ENCODE measurements at regions not wholly inside any gene's neighbourhood (a gene's known extent, or its start where the extent isn't known, plus 50 kb on each side); places are given as distances from the start of the nearest gene placed in this dataset.

DNA sequence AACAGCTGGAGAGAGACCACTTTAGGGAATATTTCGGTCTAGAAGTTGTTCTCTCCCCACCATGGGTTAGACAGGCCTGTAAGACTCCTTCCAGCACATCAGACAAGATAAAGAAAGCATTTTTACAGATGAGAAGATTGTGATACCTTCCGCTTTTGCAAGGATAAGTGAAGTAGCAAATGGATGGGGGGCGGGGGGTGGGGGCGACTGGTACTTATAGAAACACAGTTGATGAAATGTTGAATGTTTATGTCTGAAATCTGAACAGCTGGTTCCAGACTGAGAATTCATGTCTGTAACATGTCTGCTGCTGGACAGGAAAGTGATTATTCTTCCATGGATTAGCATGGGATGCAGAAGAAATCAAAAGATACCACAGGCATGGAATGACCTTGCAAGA, 90.5 kb upstream of the FN1 start:
- no peak overlapping the region for H3K9ac ChIP-seq
- 98% methylated on average over 4 of the region's 4 CpGs for WGBS, 2 experiments (ENCODE audit: low coverage in 1 of 2, low lambda C conversion rate in 2 of 2, missing lambda C conversion rate in 2 of 2)
- H3K27ac ChIP-seq = 0 out of 2 replicates have a peak overlapping the region, but pooled peaks have one; percentile 97

DNA sequence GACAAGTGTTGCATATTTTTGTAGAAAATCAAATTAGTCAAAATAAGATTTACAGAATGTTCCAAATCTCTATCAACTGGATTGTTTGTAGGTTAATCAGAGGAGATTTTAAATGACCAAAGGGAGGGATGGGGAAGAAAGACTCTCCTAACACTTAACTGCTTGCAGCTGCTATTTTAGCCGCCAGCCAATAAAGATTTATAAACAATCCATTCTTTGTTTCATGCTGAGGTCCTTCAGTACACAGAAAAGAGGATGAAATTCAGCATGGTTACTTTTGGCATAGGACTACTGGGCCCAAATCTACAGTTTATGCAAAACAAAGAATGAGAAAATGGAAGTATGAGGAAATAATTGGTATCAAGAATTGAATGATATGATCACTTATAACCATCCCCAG, 86.4 kb upstream of the FN1 start:
- Histone ChIP-seq H3K9me2 (ENCODE audit: insufficient read depth) (no peaks in the 10 kb centered on the region), H4K20me1 (ENCODE audit: insufficient read depth) (no peaks in the 10 kb centered on the region), H3K4me1 (ENCODE audit: insufficient read depth) (peaks cover 22% of the 10 kb centered on the region), H3K9ac (no peak overlapping the region), H3K4me3 (no peak overlapping the region), H3K27ac (peak overlapping the region; percentile 39; the same call in 1 of the 2 replicates), H3K27me3 (replicated peaks; ENCODE audit: insufficient read depth) (no peaks in the 10 kb centered on the region), H2AFZ (peak overlapping the region; percentile 63), H3K4me2 (ENCODE audit: unreplicated experiment) (no peak overlapping the region), H3K9me3 (ENCODE audit: low read depth) (no peaks in the 10 kb centered on the region), H3K36me3 (ENCODE audit: low read depth) (no peaks in the 10 kb centered on the region), H3K79me2 (ENCODE audit: insufficient read depth) (no peaks in the 10 kb centered on the region), H3F3A (ENCODE audit: insufficient read depth) (peaks cover 31% of the 10 kb centered on the region)
- TF ChIP-seq EZH2phosphoT487 (IDR thresholded peaks at IDR 0.05; ENCODE audit: insufficient read depth, low read depth) (no peak), EZH2 (IDR thresholded peaks at IDR 0.05; ENCODE audit: insufficient read depth, poor library complexity, severe bottlenecking) (no peak)
- in situ Hi-C loops (cut with MboI) = no loop called here
- 28 to 31% methylated on average over 1 of the region's 1 CpG for WGBS, 2 experiments (ENCODE audit: low coverage in 1 of 2, low lambda C conversion rate in 2 of 2, missing lambda C conversion rate in 2 of 2)
- no peak for DNase-seq

More for the DNA sequence above, 90.5 kb upstream of the FN1 start:
- Histone ChIP-seq H3K27me3 (replicated peaks; ENCODE audit: insufficient read depth) (no peaks in the 10 kb centered on the region), H3K4me3 (no peak overlapping the region), H3K79me2 (ENCODE audit: insufficient read depth) (no peaks in the 10 kb centered on the region), H4K20me1 (ENCODE audit: insufficient read depth) (no peaks in the 10 kb centered on the region), H3K9me2 (ENCODE audit: insufficient read depth) (no peaks in the 10 kb centered on the region), H3K4me2 (ENCODE audit: unreplicated experiment) (no peak overlapping the region), H3K4me1 (ENCODE audit: insufficient read depth) (peaks cover 51% of the 10 kb centered on the region), H3K9me3 (ENCODE audit: low read depth) (no peaks in the 10 kb centered on the region), H3K36me3 (ENCODE audit: low read depth) (no peaks in the 10 kb centered on the region), H2AFZ (no peak overlapping the region), H3F3A (ENCODE audit: insufficient read depth) (peaks cover 64% of the 10 kb centered on the region)
- DNase-seq = no peak
- in situ Hi-C loops (cut with MboI) = no loop called here
- TF ChIP-seq EZH2 (IDR thresholded peaks at IDR 0.05; ENCODE audit: insufficient read depth, poor library complexity, severe bottlenecking) = no peak
- no peak for TF ChIP-seq EZH2phosphoT487 (IDR thresholded peaks at IDR 0.05; ENCODE audit: insufficient read depth, low read depth)

DNA sequence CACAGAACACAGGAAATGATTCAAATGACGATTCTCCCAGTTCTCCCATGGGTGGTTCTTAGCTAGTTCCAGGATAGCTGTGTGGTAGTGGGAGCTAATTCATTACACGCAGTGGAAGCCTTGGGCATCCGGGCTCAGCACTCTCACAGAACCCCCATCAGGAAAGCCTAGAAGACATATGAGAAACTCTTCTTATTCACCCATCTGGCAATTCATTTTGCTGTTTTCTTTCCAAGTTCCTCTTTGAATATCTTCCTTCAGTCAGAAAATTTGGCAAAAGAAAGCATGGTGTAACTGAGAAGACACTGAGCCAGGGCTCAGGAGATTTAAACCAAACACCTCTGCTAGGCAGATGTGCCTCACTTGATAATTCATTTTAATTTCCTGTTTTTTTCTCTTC, 85.2 kb upstream of the FN1 start:
- no peaks in the 10 kb centered on the region for H3K9me2 ChIP-seq (ENCODE audit: insufficient read depth)
- H3K9me3 ChIP-seq (ENCODE audit: low read depth) = no peaks in the 10 kb centered on the region
- H3K27ac ChIP-seq = peak overlapping the region; percentile 39
- peaks cover 17% of the 10 kb centered on the region for H3K4me1 ChIP-seq (ENCODE audit: insufficient read depth)
- H3K4me2 ChIP-seq (ENCODE audit: unreplicated experiment) = peak overlapping the region; percentile 56
- peak overlapping the region; percentile 6; the same call in 1 of the 2 replicates for H3K4me3 ChIP-seq
- no peaks in the 10 kb centered on the region for H4K20me1 ChIP-seq (ENCODE audit: insufficient read depth)
- TF ChIP-seq EZH2phosphoT487 (IDR thresholded peaks at IDR 0.05; ENCODE audit: insufficient read depth, low read depth) (no peak), EZH2 (IDR thresholded peaks at IDR 0.05; ENCODE audit: insufficient read depth, poor library complexity, severe bottlenecking) (no peak)
- H3K9ac ChIP-seq = 0 out of 2 replicates have a peak overlapping the region, but pooled peaks have one; percentile 16
- H3K27me3 ChIP-seq (replicated peaks; ENCODE audit: insufficient read depth) = no peaks in the 10 kb centered on the region
- 13 to 18% methylated on average over 3 of the region's 3 CpGs for WGBS, 2 experiments (ENCODE audit: low coverage in 1 of 2, low lambda C conversion rate in 2 of 2, missing lambda C conversion rate in 2 of 2)
- peaks cover 27% of the 10 kb centered on the region for H3F3A ChIP-seq (ENCODE audit: insufficient read depth)
- DNase-seq = peak; percentile 49
- in situ Hi-C loops (cut with MboI) = no loop called here
- no peaks in the 10 kb centered on the region for H3K36me3 ChIP-seq (ENCODE audit: low read depth)
- peak overlapping the region; percentile 63 for H2AFZ ChIP-seq
- no peaks in the 10 kb centered on the region for H3K79me2 ChIP-seq (ENCODE audit: insufficient read depth)

DNA sequence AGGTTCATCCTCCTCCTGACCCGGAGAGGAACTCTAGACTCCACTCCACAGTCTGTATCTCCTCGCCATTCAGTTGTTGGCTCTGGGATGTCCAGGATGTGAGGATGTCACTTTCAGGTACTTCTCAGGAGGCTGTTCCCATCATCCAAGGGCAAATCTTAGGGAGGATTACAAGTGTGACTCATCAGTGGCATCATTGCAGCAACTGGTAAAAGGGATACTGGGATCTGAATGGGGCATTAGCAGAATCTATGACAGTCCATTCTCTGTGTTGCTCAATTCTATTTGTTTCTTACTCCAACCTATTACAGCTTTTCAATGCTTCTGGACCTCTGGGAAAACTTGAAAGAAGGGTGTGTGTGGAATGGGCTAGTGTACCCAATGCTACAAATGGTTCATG, 81.5 kb upstream of the FN1 start:
- TF ChIP-seq EZH2phosphoT487 (IDR thresholded peaks at IDR 0.05; ENCODE audit: insufficient read depth, low read depth) (no peak), EZH2 (IDR thresholded peaks at IDR 0.05; ENCODE audit: insufficient read depth, poor library complexity, severe bottlenecking) (no peak)

DNA sequence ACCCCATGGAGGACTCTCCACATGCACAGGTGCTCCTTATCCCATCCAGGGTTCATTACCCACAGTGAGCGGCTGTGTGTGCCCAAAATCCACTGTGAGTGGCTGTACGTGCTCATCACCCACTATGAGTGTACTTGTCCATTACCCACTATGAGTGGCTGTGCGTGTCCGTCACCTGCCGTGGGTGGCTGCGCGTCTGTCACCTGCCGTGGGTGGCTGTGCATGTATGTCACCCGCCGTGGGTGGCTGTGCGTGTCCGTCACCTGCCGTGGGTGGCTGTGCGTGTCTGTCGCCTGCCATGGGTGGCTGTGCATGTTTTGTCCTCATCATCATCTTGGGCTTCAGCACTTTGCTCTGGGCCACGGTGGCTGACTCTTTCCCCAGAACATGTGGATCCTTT, 78.6 kb upstream of the FN1 start:
- Histone ChIP-seq H3F3A (ENCODE audit: insufficient read depth) (no peaks in the 10 kb centered on the region), H3K9ac (no peak overlapping the region), H3K27ac (no peak overlapping the region), H3K4me3 (no peak overlapping the region), H3K79me2 (ENCODE audit: insufficient read depth) (no peaks in the 10 kb centered on the region), H3K4me2 (ENCODE audit: unreplicated experiment) (no peak overlapping the region), H3K27me3 (replicated peaks; ENCODE audit: insufficient read depth) (no peaks in the 10 kb centered on the region), H3K9me2 (ENCODE audit: insufficient read depth) (no peaks in the 10 kb centered on the region), H3K36me3 (ENCODE audit: low read depth) (no peaks in the 10 kb centered on the region), H4K20me1 (ENCODE audit: insufficient read depth) (no peaks in the 10 kb centered on the region), H3K9me3 (ENCODE audit: low read depth) (no peaks in the 10 kb centered on the region), H3K4me1 (ENCODE audit: insufficient read depth) (no peaks in the 10 kb centered on the region), H2AFZ (no peak overlapping the region)
- TF ChIP-seq EZH2 (IDR thresholded peaks at IDR 0.05; ENCODE audit: insufficient read depth, poor library complexity, severe bottlenecking) = no peak
- TF ChIP-seq EZH2phosphoT487 (IDR thresholded peaks at IDR 0.05; ENCODE audit: insufficient read depth, low read depth) = no peak
- WGBS, 2 experiments (ENCODE audit: low coverage in 1 of 2, low lambda C conversion rate in 2 of 2, missing lambda C conversion rate in 2 of 2) = 93 to 96% methylated on average over 16 of the region's 16 CpGs
- DNase-seq = no peak
- in situ Hi-C loops (cut with MboI) = no loop called here

More for the DNA sequence above, 81.5 kb upstream of the FN1 start:
- no peak overlapping the region for H2AFZ ChIP-seq
- no peak for DNase-seq
- no peaks in the 10 kb centered on the region for H3K36me3 ChIP-seq (ENCODE audit: low read depth)
- no peaks in the 10 kb centered on the region for H3K9me2 ChIP-seq (ENCODE audit: insufficient read depth)
- H4K20me1 ChIP-seq (ENCODE audit: insufficient read depth) = no peaks in the 10 kb centered on the region
- WGBS, 2 experiments (ENCODE audit: low coverage in 1 of 2, low lambda C conversion rate in 2 of 2, missing lambda C conversion rate in 2 of 2) = 73 to 76% methylated on average over 2 of the region's 2 CpGs
- no peak overlapping the region for H3K9ac ChIP-seq
- H3F3A ChIP-seq (ENCODE audit: insufficient read depth) = peaks cover 16% of the 10 kb centered on the region
- H3K4me2 ChIP-seq (ENCODE audit: unreplicated experiment) = no peak overlapping the region
- in situ Hi-C loops (cut with MboI) = no loop called here
- no peaks in the 10 kb centered on the region for H3K79me2 ChIP-seq (ENCODE audit: insufficient read depth)
- H3K27me3 ChIP-seq (replicated peaks; ENCODE audit: insufficient read depth) = no peaks in the 10 kb centered on the region
- no peak overlapping the region for H3K4me3 ChIP-seq
- H3K4me1 ChIP-seq (ENCODE audit: insufficient read depth) = peaks cover 17% of the 10 kb centered on the region
- H3K27ac ChIP-seq = no peak overlapping the region
- no peaks in the 10 kb centered on the region for H3K9me3 ChIP-seq (ENCODE audit: low read depth)
